ENCODE measurements at regions not wholly inside any gene's neighbourhood (a gene's known extent, or its start where the extent isn't known, plus 50 kb on each side); places are given as distances from the start of the nearest gene placed in this dataset.

DNA sequence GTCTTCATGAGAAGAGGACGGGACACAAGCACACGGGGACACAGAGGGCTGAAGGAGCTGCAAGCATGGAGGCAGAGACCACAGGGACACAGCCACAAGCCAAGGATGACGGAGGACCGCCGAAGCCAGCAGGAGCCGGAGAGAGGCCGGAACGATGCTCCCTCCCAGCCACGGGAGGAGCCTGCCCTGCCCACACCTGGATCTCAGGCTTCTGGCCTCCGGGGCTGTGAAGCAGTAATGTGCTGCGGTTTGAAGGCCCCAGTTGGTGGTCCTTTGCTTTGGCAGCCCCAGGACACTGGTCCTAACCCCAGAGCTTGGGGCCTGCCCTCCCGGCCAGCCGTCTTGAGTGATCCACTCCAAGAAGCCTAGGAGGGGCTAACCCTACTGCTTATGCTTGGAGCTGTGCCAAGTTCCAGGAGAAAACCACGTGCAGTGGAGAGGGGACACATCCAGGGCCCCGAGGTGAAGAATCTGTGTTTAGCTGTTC lies 85.9 kb downstream of the HMX1 start:
- no peaks in the 10 kb centered on the region for H3K36me3 Mint-ChIP-seq
- no peak overlapping the region for H3K4me3 ChIP-seq (ENCODE audit: low read length)
- no peaks in the 10 kb centered on the region for H3K9me3 Mint-ChIP-seq
- no peak overlapping the region for H3K27ac Mint-ChIP-seq
- H3K27me3 Mint-ChIP-seq: no peaks in the 10 kb centered on the region
- ChIA-PET POLR2A (no interaction called here), CTCF (no interaction called here)
- DNase-seq: no peak
- H3K4me1 Mint-ChIP-seq: no peaks in the 10 kb centered on the region
- H3K27ac ChIP-seq (ENCODE audit: low read depth, low read length): no peak overlapping the region
- H3K36me3 ChIP-seq (ENCODE audit: insufficient read depth, low read length): no peaks in the 10 kb centered on the region
- no peaks in the 10 kb centered on the region for H3K27me3 ChIP-seq (ENCODE audit: insufficient read depth, low read length, poor library complexity, severe bottlenecking)
- no peaks in the 10 kb centered on the region for H3K4me1 ChIP-seq (ENCODE audit: insufficient read depth, low read length)
- H3K9me3 ChIP-seq (ENCODE audit: low read length): no peaks in the 10 kb centered on the region
- H3K4me3 Mint-ChIP-seq: no peak overlapping the region

DNA sequence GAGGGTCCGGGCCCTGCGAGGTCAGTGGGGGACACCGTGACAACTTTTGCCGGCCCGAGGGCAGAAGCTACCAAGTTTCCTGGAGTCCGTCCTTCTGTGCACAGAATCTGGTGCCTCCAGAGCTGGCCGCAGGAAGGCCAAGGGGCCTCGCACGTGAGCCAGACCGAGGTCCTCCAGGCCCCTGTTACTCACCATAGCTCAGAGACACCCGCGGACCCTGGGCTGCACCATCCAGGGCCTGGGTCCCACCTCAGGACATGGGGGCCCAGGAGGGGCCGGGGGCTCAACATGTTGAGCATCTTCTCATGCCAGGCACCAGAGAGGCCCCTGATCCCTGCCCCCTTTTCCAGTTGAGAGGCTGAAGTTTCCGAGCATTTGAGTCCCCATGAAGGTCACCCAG lies 87.9 kb downstream of the HMX1 start:
- CTCF ChIA-PET: no interaction called here
- no peaks in the 10 kb centered on the region for H3K36me3 Mint-ChIP-seq

DNA sequence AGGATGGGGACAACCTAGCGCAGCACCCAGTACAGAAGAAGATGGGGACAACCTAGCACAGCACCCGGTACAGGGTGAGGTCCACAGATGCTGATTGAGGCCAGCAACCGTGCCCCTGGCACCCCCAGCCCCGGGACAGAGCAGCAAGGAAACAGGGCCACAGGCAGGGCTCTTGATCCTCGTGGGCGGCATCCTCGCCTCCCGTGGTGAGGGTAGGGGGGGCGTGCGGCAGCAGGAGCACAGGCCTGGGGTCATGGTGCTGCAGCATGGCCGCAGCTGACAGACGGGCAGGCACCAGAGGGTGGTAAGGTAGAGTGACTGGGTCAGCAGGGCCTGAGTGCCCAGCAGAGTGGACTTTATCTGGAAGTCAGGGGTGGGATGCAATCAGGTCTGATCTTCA lies 89.5 kb downstream of the HMX1 start:
- DNase-seq: no peak
- Mint-ChIP-seq H3K9me3 (no peaks in the 10 kb centered on the region), H3K36me3 (no peaks in the 10 kb centered on the region), H3K27me3 (no peaks in the 10 kb centered on the region), H3K4me1 (no peaks in the 10 kb centered on the region), H3K4me3 (no peak overlapping the region), H3K27ac (no peak overlapping the region)
- no peaks in the 10 kb centered on the region for H3K4me1 ChIP-seq (ENCODE audit: insufficient read depth, low read length)
- POLR2A ChIA-PET: no interaction called here
- no peaks in the 10 kb centered on the region for H3K27me3 ChIP-seq (ENCODE audit: insufficient read depth, low read length, poor library complexity, severe bottlenecking)
- H3K4me3 ChIP-seq (ENCODE audit: low read length): no peak overlapping the region
- no peaks in the 10 kb centered on the region for H3K36me3 ChIP-seq (ENCODE audit: insufficient read depth, low read length)
- no peaks in the 10 kb centered on the region for H3K9me3 ChIP-seq (ENCODE audit: low read length)
- CTCF ChIA-PET: no interaction called here
- no peak overlapping the region for H3K27ac ChIP-seq (ENCODE audit: low read depth, low read length)

More for the DNA sequence above, 87.9 kb downstream of the HMX1 start:
- Mint-ChIP-seq H3K9me3 (no peaks in the 10 kb centered on the region), H3K27me3 (no peaks in the 10 kb centered on the region), H3K4me3 (no peak overlapping the region), H3K4me1 (no peaks in the 10 kb centered on the region), H3K27ac (no peak overlapping the region)
- Histone ChIP-seq H3K27ac (ENCODE audit: low read depth, low read length) (no peak overlapping the region), H3K27me3 (ENCODE audit: insufficient read depth, low read length, poor library complexity, severe bottlenecking) (no peaks in the 10 kb centered on the region), H3K9me3 (ENCODE audit: low read length) (no peaks in the 10 kb centered on the region), H3K4me3 (ENCODE audit: low read length) (no peak overlapping the region), H3K36me3 (ENCODE audit: insufficient read depth, low read length) (no peaks in the 10 kb centered on the region), H3K4me1 (ENCODE audit: insufficient read depth, low read length) (no peaks in the 10 kb centered on the region)
- no peak for DNase-seq
- POLR2A ChIA-PET: no interaction called here

DNA sequence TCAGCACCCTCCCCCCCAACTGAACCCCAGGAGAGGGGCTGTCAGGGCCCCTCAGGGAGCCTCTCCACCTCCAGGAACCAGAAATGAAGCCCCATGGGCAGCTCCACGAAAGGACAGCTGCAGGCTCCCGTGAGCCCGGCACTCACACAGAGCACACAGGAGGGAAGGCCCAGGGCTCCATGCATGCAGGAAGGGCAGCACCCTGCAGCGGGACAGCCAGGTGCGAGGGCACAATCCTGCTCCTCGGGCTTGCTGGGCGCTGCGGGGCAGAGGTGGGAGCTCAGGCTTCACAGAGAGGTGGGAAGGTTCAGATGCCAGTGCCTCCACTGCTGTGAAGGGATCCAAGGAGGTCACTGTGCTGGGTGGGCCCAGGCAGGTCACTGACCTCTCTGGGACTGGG lies 90.0 kb downstream of the HMX1 start:
- H3K27ac Mint-ChIP-seq: no peak overlapping the region
- Histone ChIP-seq H3K27me3 (ENCODE audit: insufficient read depth, low read length, poor library complexity, severe bottlenecking) (no peaks in the 10 kb centered on the region), H3K36me3 (ENCODE audit: insufficient read depth, low read length) (no peaks in the 10 kb centered on the region), H3K27ac (ENCODE audit: low read depth, low read length) (no peak overlapping the region), H3K9me3 (ENCODE audit: low read length) (no peaks in the 10 kb centered on the region), H3K4me3 (ENCODE audit: low read length) (no peak overlapping the region), H3K4me1 (ENCODE audit: insufficient read depth, low read length) (no peaks in the 10 kb centered on the region)
- CTCF ChIA-PET: no interaction called here
- H3K4me3 Mint-ChIP-seq: no peak overlapping the region
- no peaks in the 10 kb centered on the region for H3K9me3 Mint-ChIP-seq
- POLR2A ChIA-PET: interaction anchor here (0.8 kb wide), 1 partner anchor 9 kb away, joined by 3 read pairs; no protein-coding TSS in a partner anchor
- H3K36me3 Mint-ChIP-seq: no peaks in the 10 kb centered on the region
- H3K4me1 Mint-ChIP-seq: no peaks in the 10 kb centered on the region
- no peaks in the 10 kb centered on the region for H3K27me3 Mint-ChIP-seq
- DNase-seq: no peak

DNA sequence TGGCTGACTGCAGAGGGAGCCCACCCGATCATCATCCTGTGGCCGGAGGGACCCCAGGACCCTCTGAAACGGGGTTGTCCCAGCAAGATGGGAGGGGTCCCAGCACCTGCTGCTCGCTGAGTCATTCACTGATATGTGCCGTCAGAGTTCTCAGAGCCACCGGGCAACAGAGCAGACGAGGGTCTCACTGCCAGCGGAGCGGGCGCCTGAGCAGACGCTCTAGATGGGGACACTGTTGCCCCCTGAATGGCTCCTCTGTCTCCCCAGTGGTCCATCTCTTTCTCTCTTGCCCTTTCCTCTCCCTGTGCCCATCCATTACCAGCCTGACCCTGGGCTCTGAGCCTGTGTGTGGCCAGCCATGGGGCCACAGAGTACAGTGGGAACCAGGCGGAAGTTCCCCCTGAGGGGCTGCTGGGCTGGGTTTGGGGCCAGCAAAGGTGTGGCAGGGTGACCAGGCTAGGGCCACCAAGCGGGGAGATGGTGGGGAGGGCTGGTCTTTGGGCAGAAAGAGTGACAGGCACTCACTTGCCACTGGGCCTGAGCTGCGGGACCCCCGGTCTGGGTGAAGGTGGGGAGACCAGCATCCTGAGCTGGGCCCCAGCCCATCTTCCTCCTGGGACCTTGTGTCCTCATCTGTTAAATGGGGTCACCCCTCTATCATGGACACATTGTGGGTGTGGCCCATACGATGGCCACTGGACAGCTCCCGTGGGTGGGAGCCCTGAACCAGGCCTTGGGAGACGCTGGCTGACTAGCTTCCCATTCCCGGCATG lies 90.9 kb downstream of the HMX1 start:
- POLR2A ChIA-PET: interaction anchor here (0.8 kb wide), 1 partner anchor 8 kb away, joined by 3 read pairs; no protein-coding TSS in a partner anchor
- H3K36me3 ChIP-seq (ENCODE audit: insufficient read depth, low read length): no peaks in the 10 kb centered on the region
- H3K27ac Mint-ChIP-seq: no peak overlapping the region
- no peaks in the 10 kb centered on the region for H3K27me3 ChIP-seq (ENCODE audit: insufficient read depth, low read length, poor library complexity, severe bottlenecking)
- no peak overlapping the region for H3K4me3 ChIP-seq (ENCODE audit: low read length)
- H3K4me1 Mint-ChIP-seq: no peaks in the 10 kb centered on the region
- H3K4me3 Mint-ChIP-seq: no peak overlapping the region
- no peaks in the 10 kb centered on the region for H3K9me3 ChIP-seq (ENCODE audit: low read length)
- no peak for DNase-seq
- no peaks in the 10 kb centered on the region for H3K36me3 Mint-ChIP-seq
- H3K27me3 Mint-ChIP-seq: no peaks in the 10 kb centered on the region
- no peaks in the 10 kb centered on the region for H3K4me1 ChIP-seq (ENCODE audit: insufficient read depth, low read length)
- H3K27ac ChIP-seq (ENCODE audit: low read depth, low read length): no peak overlapping the region
- peaks cover 0 to 2% (median 0%) of the 10 kb centered on the region in 5 donors for H3K9me3 Mint-ChIP-seq
- CTCF ChIA-PET: no interaction called here

DNA sequence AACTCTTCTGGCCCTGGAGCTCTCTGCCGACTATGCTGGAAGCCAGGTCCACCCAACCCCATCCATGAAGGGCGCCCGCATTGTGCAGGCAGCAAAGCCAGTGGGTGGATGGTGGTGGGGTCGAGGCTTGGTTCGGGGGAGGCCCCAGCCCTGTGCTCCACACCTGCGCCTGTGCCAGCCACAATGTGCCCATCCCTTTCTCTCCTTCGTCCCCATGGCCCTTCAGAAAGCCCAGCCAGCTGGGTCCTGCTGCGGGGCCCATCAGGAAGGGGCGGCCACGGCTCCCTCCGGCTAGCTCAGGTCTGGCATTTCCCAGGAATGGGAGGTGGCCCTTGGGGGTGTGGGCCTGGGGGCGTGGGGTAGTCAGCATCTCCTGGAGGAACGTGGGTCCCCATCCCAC lies 91.6 kb downstream of the HMX1 start:
- H3K27ac ChIP-seq (ENCODE audit: low read depth, low read length): no peak overlapping the region
- peaks cover 0 to 2% (median 0%) of the 10 kb centered on the region in 5 donors for H3K9me3 Mint-ChIP-seq
- H3K9me3 ChIP-seq (ENCODE audit: low read length): no peaks in the 10 kb centered on the region
- POLR2A ChIA-PET: no interaction called here
- H3K36me3 ChIP-seq (ENCODE audit: insufficient read depth, low read length): no peaks in the 10 kb centered on the region
- H3K4me1 ChIP-seq (ENCODE audit: insufficient read depth, low read length): no peaks in the 10 kb centered on the region
- no peaks in the 10 kb centered on the region for H3K27me3 ChIP-seq (ENCODE audit: insufficient read depth, low read length, poor library complexity, severe bottlenecking)
- H3K27ac Mint-ChIP-seq: no peak overlapping the region
- no peak overlapping the region for H3K4me3 ChIP-seq (ENCODE audit: low read length)
- no peaks in the 10 kb centered on the region for H3K27me3 Mint-ChIP-seq
- H3K36me3 Mint-ChIP-seq: no peaks in the 10 kb centered on the region
- no peaks in the 10 kb centered on the region for H3K4me1 Mint-ChIP-seq
- CTCF ChIA-PET: no interaction called here
- no peak overlapping the region for H3K4me3 Mint-ChIP-seq
- no peak for DNase-seq

DNA sequence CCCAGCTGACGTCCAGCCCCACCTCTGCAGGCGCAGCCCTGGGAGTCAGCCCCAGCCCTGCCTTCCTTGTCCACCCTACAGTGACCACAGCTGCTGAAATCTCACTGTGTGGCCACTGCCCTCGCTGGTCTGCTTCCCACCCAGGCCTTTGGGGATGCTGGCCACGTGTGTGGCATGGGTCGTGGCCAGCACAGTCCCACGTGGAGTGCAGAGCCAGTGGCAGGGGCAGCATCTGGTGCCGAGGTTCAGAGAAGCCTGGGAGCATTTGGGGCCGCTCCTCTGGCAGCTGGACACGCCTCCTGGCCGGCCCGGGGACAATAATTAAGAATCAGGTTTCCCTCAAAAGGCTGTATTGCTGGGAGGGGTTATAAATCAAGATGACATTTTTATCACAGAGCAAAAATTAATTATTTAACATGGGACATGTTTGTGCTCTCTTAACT lies 92.1 kb downstream of the HMX1 start:
- H3K27me3 Mint-ChIP-seq: no peaks in the 10 kb centered on the region
- peaks cover 0 to 2% (median 0%) of the 10 kb centered on the region in 5 donors for H3K9me3 Mint-ChIP-seq
- no peak overlapping the region for H3K27ac ChIP-seq (ENCODE audit: low read depth, low read length)
- H3K9me3 ChIP-seq (ENCODE audit: low read length): no peaks in the 10 kb centered on the region
- no peak for DNase-seq
- no peaks in the 10 kb centered on the region for H3K36me3 Mint-ChIP-seq
- no peak overlapping the region for H3K27ac Mint-ChIP-seq
- no peak overlapping the region for H3K4me3 ChIP-seq (ENCODE audit: low read length)
- POLR2A ChIA-PET: no interaction called here
- no peaks in the 10 kb centered on the region for H3K4me1 ChIP-seq (ENCODE audit: insufficient read depth, low read length)
- no peaks in the 10 kb centered on the region for H3K27me3 ChIP-seq (ENCODE audit: insufficient read depth, low read length, poor library complexity, severe bottlenecking)
- H3K4me3 Mint-ChIP-seq: no peak overlapping the region
- no peaks in the 10 kb centered on the region for H3K36me3 ChIP-seq (ENCODE audit: insufficient read depth, low read length)
- CTCF ChIA-PET: no interaction called here
- no peaks in the 10 kb centered on the region for H3K4me1 Mint-ChIP-seq

DNA sequence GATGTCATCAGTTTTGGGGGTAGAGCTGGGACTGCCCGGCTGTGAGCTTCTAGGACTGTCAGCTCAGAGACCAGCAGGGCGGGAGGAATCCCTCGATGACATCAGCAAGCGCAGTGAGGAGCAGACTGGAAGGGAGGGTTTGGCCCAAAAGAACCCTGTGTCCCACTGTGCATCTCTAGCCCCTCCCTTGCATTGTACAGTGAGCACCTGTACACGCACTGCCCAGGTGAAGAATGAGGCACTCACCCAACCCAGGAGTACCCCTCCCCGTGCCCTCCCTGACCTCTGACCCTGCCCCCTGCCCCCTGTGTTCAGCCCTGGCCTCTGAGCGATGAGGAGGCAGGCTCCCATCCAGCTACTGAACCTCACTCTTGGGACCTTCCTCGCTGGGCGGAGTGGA lies 92.9 kb downstream of the HMX1 start:
- no peaks in the 10 kb centered on the region for H3K27me3 Mint-ChIP-seq
- H3K9me3 Mint-ChIP-seq: peaks cover 0 to 2% (median 0%) of the 10 kb centered on the region in 5 donors
- H3K36me3 ChIP-seq (ENCODE audit: insufficient read depth, low read length): no peaks in the 10 kb centered on the region
- H3K9me3 ChIP-seq (ENCODE audit: low read length): no peaks in the 10 kb centered on the region
- H3K36me3 Mint-ChIP-seq: no peaks in the 10 kb centered on the region
- DNase-seq: no peak
- H3K4me1 Mint-ChIP-seq: no peaks in the 10 kb centered on the region
- no peak overlapping the region for H3K27ac Mint-ChIP-seq
- no peak overlapping the region for H3K4me3 Mint-ChIP-seq
- ChIA-PET POLR2A (no interaction called here), CTCF (no interaction called here)
- no peak overlapping the region for H3K27ac ChIP-seq (ENCODE audit: low read depth, low read length)
- no peaks in the 10 kb centered on the region for H3K27me3 ChIP-seq (ENCODE audit: insufficient read depth, low read length, poor library complexity, severe bottlenecking)
- no peak overlapping the region for H3K4me3 ChIP-seq (ENCODE audit: low read length)
- H3K4me1 ChIP-seq (ENCODE audit: insufficient read depth, low read length): no peaks in the 10 kb centered on the region

Data from CD8-positive, alpha-beta memory T cell (primary cell).